Pancreas (tissue), 10 donors: ENCODE measurements at regions not wholly inside any gene's neighbourhood (a gene's known extent, or its start where the extent isn't known, plus 50 kb on each side); places are given as distances from the start of the nearest gene placed in this dataset.

Source experiments
- ATAC-seq, 4 donors: fragments of 200-7000 bp; cut with Tn5 transposase; one replicate each; pipeline versions ENCODE4 v1.8.0 to v1.9.1; 2020; ENCODE audit warnings: mild to moderate bottlenecking in 4 of 4, moderate library complexity in 4 of 4
- DNase-seq, 6 donors: peaks; one replicate each; pipeline ENCODE4 v3.0.0-alpha.2; 2020
- FAIRE-seq: peaks from 2 replicates; lab custom pipeline; 2012; peaks lifted over from hg19 to GRCh38; lab: Jason Lieb, UNC
- H3K27ac ChIP-seq, 4 donors: fragments of 200-600 bp; sonication (generic); 1 replicate in 3 of 4; 2 replicates in 1 of 4; pipeline versions ENCODE4 v1.5.0 to v1.8.0; 2020
- H3K27me3 ChIP-seq, 4 donors: fragments of 200-600 bp; one replicate each; pipeline ENCODE4 v1.8.0; 2021
- H3K36me3 ChIP-seq, 3 donors: fragments of 200-600 bp; sonication (generic) in 1 of 3; one replicate each; pipeline versions ENCODE4 v1.5.0 to v1.8.0; 2020 to 2021
- H3K4me1 ChIP-seq, 3 donors: fragments of 200-600 bp; one replicate each; pipeline ENCODE4 v1.8.0; 2021
- H3K4me3 ChIP-seq, 4 donors: fragments of 200-600 bp; sonication (generic) in 2 of 4; one replicate each; pipeline versions ENCODE4 v1.5.0 to v1.8.0; 2020 to 2021
- H3K9me3 ChIP-seq, 4 donors: fragments of 200-600 bp; one replicate each; pipeline ENCODE4 v1.8.0; 2021
- CTCF ChIP-seq, 4 donors: fragments of 200-600 bp; sonication (generic) in 3 of 4; IDR thresholded peaks; one replicate each; pipeline versions ENCODE4 v1.5.0 to v1.8.0; 2021; ENCODE audit warnings: antibody characterized with exemption in 4 of 4
- WGBS, 2 donors: extraction: QIAGEN DNeasy Blood & Tissue Kit; methylation state at CpG; one replicate each; pipeline ENCODE4 v1.1.7; 2013; 5-methylcytosine and 5-hydroxymethylcytosine counted together
- intact Hi-C, 3 donors: fragments of 100-400 bp; cut with DNase I; formaldehyde crosslinking; loops; one replicate each; pipeline versions ENCODE4 v1.11.1 to v1.14.2; 2022
- donor health status: healthy with polysubstance abuse.
- donor health status: DM: no; HTN: no; CAD: no; lungs with moderate emphysema.
- donor health status: DM: no; HTN: no; CAD: no.
- donor health status: control.
- donor health status: control.
- donor health status: Bipolar disorder and iron deficiency.
- donor health status: DM: yes; HTN: yes; CAD: no.
- donor health status: DM: no; HTN: no; CAD: no.
- donor health status: DM: no; HTN: no; CAD: no.
- donor health status: DM: yes; HTN: yes; CAD: no.

- H3K9me3 ChIP-seq = no peaks in the 10 kb centered on the region
- intact Hi-C loops = no loop called here
- TF ChIP-seq CTCF (IDR thresholded peaks at IDR 0.05) = no peak
- H3K4me3 ChIP-seq = no peak overlapping the region
- 94 to 95% methylated on average over 3 of the region's 3 CpGs for WGBS, 2 donors
- H3K36me3 ChIP-seq = no peaks in the 10 kb centered on the region
- no peak for ATAC-seq
- FAIRE-seq = no peak
- H3K27ac ChIP-seq = no peak overlapping the region
- H3K27me3 ChIP-seq = no peaks in the 10 kb centered on the region
- no peaks in the 10 kb centered on the region for H3K4me1 ChIP-seq
- DNase-seq = no peak
These were observed 85.3 kb upstream of the ADGRL2 start for GRCh38 chr1:81715391-81715790.

GRCh38 chr1:81714636-81715035 is 86.1 kb upstream of the ADGRL2 start:
- FAIRE-seq (no peak), DNase-seq (no peak), ATAC-seq (no peak)
- Histone ChIP-seq H3K9me3 (no peaks in the 10 kb centered on the region), H3K4me1 (no peaks in the 10 kb centered on the region), H3K27ac (no peak overlapping the region), H3K4me3 (no peak overlapping the region), H3K36me3 (no peaks in the 10 kb centered on the region), H3K27me3 (no peaks in the 10 kb centered on the region)
- intact Hi-C loops = no loop called here
- TF ChIP-seq CTCF (IDR thresholded peaks at IDR 0.05) = no peak

GRCh38 chr1:81712425-81712824 is 88.3 kb upstream of the ADGRL2 start:
- no peak for ATAC-seq
- no peak for FAIRE-seq
- Histone ChIP-seq H3K9me3 (no peaks in the 10 kb centered on the region), H3K4me1 (no peaks in the 10 kb centered on the region), H3K36me3 (no peaks in the 10 kb centered on the region), H3K4me3 (no peak overlapping the region), H3K27ac (no peak overlapping the region), H3K27me3 (no peaks in the 10 kb centered on the region)
- TF ChIP-seq CTCF (IDR thresholded peaks at IDR 0.05) = no peak
- intact Hi-C loops = no loop called here
- no peak for DNase-seq
- WGBS, 2 donors = 92 to 93% methylated on average over 3 of the region's 3 CpGs

- WGBS, 2 donors = 41 to 49% methylated on average over 2 of the region's 2 CpGs
- H3K36me3 ChIP-seq = no peaks in the 10 kb centered on the region
These were observed 89.9 kb upstream of the ADGRL2 start for GRCh38 chr1:81710857-81711256.

GRCh38 chr1:81708250-81708649 is 92.5 kb upstream of the ADGRL2 start:
- Histone ChIP-seq H3K4me3 (no peak overlapping the region), H3K4me1 (peaks cover 0 to 7% (median 5%) of the 10 kb centered on the region in 3 donors), H3K27ac (no peak overlapping the region), H3K9me3 (no peaks in the 10 kb centered on the region), H3K36me3 (no peaks in the 10 kb centered on the region), H3K27me3 (no peaks in the 10 kb centered on the region)
- ATAC-seq (no peak), FAIRE-seq (no peak), DNase-seq (no peak)
- WGBS, 2 donors = 79 to 87% methylated on average over 1 of the region's 1 CpG
- no peak for TF ChIP-seq CTCF (IDR thresholded peaks at IDR 0.05)
- intact Hi-C loops = no loop called here

More at GRCh38 chr1:81710857-81711256, 89.9 kb upstream of the ADGRL2 start:
- intact Hi-C loops = no loop called here
- FAIRE-seq = no peak
- H3K4me3 ChIP-seq = no peak overlapping the region
- no peaks in the 10 kb centered on the region for H3K27me3 ChIP-seq
- H3K9me3 ChIP-seq = no peaks in the 10 kb centered on the region
- DNase-seq = no peak
- TF ChIP-seq CTCF (IDR thresholded peaks at IDR 0.05) = no peak
- no peak for ATAC-seq
- H3K27ac ChIP-seq = no peak overlapping the region
- no peaks in the 10 kb centered on the region for H3K4me1 ChIP-seq
